ENCODE measurements at regions not wholly inside any gene's neighbourhood (a gene's known extent, or its start where the extent isn't known, plus 50 kb on each side); places are given as distances from the start of the nearest gene placed in this dataset.
"Not testable (repeated sequence)": the region's sequence is repeated elsewhere in the genome, so short reads cannot be mapped to it uniquely, and the experiment has no call there.

- DNase-seq (ENCODE audit: low read depth), result no peak
Measured at GRCh38 chr5:18461766-18462165, 827.5 kb downstream of the TAF11L14 start.

DNA sequence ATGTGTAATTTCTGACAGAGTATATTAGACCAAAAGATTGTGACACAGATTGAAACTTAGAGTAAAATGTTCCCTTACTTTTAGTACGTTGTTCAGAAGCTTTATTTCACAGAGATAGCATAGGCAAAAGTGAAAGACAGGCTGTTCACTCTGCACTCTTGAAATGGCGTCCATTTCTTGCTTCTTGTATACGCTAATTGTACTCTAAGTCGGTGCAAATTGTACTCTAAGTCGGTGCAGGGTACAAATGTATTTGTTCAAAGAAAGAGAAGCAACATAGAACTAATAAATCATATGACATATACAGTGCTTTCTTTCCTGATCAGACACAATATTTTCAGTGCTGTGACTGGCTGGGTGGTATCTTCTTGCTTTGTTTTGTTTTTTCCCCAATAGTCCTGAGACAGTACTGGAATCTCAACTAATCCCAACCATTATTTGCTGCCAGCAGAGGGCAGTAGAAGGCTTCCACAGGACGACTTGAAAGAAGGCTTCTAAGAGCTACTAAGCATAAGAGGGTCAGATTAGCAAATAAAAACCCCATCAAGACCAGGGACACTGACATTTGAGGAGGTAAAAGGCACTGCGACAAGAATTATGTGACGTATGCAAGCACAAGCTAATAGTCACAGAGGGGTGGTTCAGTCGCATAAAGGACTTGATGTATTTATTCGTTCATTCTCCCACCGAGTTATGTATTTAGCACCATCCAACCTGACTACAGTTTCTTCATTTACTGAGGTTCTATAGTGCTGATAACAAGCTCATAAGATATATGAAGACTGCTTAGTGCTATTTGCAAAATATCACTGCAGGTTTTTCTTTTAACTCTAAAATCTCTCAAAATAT is 831.8 kb downstream of the TAF11L14 start:
- DNase-seq (ENCODE audit: low read depth), result no peak

- DNase-seq (ENCODE audit: low read depth), result no peak
Measured at GRCh38 chr5:18466731-18467130, 832.5 kb downstream of the TAF11L14 start.

DNA sequence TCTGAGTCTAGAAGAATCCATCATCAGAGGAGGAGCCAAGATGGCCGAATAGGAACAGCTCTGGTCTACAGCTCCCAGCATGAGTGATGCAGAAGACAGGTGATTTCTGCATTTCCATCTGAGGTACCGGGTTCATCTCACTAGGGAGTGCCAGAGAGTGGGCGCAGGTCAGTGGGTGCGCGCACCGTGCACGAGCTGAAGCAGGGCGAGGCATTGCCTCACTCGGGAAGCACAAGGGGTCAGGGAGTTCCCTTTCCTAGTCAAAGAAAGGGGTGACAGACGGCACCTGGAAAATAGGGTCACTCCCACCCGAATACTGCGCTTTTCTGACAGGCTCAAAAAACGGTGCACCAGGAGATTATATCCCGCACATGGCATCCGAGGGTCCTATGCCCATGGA is 837.5 kb downstream of the TAF11L14 start:
- DNase-seq (ENCODE audit: low read depth), result not testable (repeated sequence)

- DNase-seq (ENCODE audit: low read depth), result no peak
Measured at GRCh38 chr5:18483451-18483850, 849.2 kb downstream of the TAF11L14 start.

GRCh38 chr5:18487928-18488480 is 853.7 kb downstream of the TAF11L14 start:
- DNase-seq (ENCODE audit: low read depth), result no peak

DNA sequence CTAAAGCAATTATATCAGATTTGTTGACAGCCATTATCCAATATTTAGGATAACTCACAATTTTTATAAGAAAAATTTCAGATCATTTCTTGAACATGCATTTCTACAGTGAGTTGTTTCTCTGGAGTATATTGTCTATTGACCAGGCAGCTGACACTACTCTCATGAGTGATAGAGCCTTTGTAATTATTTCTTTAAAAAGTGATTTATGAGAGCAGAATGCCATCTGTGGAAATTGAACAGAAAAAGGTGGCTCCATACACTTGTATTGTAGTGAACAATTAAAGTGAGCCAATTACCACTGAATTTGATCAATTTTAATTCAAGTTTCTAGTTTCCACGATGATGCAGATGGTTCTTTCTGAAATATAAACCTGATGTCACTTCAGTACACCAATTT is 855.4 kb downstream of the TAF11L14 start:
- no peak for DNase-seq (ENCODE audit: low read depth)

DNA sequence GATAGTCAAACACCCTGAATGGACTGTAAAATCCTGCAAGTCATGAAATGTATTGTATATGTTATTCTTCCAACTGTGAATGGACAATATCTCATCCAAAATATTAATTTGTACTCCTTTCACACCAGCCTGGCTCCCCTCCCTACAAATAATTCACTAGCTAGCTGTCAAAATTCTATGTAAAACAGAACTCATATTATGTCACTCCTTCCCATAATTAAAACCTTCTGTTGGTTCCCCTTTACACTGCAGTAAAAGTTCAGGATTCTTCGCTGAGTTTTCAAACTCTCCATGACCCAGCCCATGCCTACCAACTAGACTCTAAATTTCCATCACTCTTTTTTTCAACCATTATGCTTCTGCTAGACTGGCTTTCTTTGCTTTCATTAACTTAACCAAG is 857.1 kb downstream of the TAF11L14 start:
- DNase-seq (ENCODE audit: low read depth), result no peak

DNA sequence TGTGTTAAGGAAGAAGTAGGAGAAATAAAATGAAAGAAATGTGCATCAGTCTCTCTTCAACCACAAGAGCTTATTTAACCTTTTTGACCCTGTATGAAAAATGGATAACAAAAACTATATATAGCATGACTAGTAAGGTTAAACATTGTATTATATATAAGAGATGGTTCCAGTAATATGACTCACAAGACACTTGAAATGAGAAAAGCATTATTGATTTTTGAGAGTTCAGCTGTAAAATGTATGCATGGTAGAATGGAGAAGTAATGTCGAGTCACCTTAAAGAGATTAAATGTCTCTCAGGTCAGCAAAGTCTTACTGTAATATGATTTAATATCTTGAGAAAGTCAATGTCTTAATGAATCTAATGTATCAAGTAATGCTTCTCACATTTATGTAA is 860.9 kb downstream of the TAF11L14 start:
- no peak for DNase-seq (ENCODE audit: low read depth)

DNA sequence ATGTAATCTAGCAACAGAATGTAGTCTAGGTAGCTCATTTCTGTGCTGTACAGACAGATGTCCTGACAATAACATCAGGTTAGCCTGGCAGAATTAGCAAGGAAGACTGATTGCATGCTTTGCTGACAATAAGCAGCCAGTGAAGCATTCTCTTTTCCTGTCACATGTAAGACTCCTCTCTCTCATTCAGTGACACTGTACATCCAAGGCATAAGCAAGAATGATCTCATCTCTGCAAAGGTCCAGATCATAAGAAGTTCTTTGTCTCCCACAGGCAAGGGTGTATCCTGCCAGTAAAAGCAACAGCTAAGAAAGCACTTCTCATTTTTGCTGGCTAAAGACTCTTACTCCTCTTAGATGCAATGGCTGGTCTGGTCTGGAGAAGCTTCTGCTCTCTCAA is 861.8 kb downstream of the TAF11L14 start:
- no peak for DNase-seq (ENCODE audit: low read depth)

DNA sequence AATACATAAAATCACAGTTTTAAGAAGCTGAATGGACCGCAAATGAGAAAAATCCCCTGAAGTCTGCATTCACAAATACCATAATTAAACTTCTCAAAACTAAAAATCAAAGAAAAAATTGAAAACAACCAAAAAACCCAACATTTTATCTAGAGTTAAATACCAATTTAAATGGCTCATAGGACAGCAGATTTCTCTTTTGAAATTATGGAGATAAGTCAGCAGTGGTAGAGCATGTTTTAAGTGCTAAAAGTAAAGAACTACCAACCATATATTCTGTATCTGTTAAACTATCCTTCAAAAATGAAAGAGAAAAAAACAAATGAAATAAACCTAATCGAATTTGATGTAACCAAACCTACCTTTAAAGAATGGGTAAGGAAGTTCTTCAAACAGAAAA is 862.8 kb downstream of the TAF11L14 start:
- no peak for DNase-seq (ENCODE audit: low read depth)

DNA sequence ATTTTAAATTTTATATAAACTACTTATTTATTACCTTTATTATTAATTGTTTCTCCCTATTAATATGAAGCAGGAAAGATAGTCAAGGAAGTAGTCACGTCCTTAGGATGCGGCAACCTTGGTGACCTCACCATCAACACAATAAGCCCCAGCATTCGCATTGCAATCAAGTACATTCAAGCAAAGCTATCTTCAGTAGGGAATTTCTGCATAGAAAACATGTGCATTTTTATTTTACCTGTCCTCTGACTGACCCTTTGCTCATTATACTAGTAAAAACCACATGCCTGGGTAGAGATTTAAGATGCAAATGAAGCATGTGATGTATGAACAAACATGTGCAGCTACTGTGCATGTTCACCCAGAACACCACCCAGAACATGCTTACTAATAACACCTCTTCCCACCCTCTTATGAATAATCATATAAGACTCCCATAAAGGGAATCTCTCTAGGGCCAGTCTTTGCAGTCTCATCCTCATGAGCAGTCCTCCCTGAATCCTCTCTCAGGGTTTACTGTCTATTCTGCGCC is 869.6 kb downstream of the TAF11L14 start:
- no peak for DNase-seq (ENCODE audit: low read depth)

DNA sequence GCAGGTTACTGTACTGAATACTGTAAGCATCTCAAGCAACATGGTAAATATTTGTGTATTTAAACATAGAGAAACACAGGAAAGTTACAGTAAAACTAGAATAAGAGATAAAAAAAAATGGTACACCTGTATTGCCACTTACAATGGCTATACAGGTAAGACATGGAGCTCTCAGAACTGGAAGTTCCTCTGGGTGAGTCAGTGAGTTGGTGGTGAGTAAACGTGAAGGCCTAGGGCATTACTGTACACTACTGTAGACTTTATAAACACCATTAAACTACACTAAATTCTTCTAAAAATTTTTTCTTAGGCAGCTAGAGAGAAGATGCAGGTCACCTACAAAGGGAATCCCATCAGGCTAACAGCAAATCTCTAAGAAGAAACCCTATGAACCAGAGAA is 872.9 kb downstream of the TAF11L14 start:
- DNase-seq (ENCODE audit: low read depth), result no peak

GRCh38 chr5:18517641-18518380 is 883.6 kb downstream of the TAF11L14 start:
- DNase-seq (ENCODE audit: low read depth), result no peak

- DNase-seq (ENCODE audit: low read depth), result no peak
Measured at GRCh38 chr5:18523380-18523779, 889.1 kb downstream of the TAF11L14 start.

GRCh38 chr5:18526792-18527405 is 892.6 kb downstream of the TAF11L14 start:
- DNase-seq (ENCODE audit: low read depth), result no peak

DNA sequence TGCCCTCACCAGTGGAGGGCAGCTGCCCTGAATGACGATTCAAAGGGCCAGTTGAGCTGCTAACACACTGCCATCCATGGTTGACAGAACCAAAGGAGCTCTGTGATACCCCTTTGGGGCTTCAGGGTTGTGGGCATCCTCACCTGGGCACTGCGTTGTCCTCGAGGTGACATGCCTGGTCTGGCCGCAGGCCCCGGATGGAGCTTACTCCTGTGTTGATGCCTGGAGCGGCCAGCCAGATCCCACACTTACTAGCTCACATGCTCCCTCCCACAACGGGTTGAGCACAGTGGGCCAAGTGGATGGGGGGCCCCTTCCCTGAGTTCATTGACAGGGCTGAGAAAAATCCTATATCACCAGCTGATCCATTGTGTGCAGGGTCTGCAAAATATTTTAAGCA is 898.9 kb downstream of the TAF11L14 start:
- no peak for DNase-seq (ENCODE audit: low read depth)

DNA sequence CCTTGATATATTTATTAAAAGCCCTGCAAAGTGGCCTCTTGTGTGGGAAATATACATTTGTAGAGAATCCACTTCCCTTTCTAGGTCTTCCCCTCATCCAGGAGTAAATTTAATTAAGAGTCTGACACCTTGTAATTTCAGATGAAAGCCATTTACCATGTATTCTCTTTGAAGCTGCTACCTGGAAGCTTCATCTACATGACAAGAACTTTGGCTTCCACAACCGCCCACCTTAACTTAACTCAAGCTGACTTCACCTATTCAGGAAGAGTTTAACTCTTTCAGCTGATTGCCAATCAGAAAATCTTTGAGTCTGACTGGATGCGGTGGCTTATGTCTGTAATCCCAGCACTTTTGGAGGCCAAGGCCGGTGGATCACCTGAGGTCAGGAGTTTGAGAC is 899.9 kb downstream of the TAF11L14 start:
- DNase-seq (ENCODE audit: low read depth), result no peak

DNA sequence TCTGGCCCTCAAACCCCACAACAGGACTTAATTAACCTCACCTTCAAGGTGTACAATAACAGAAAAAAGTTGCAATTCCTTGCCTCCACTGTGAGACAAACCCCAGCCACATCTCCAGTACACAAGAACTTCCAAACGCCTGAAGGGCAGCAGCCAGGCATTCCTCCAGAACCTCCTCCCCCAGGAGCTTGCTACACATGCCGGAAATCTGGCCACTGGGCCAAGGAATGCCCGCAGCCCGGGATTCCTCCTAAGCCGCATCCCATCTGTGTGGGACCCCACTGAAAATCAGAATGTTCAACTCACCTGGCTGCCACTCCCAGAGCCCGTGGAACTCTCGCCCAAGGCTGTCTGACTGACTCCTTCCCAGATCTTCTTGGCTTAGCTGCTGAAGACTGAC is 901.5 kb downstream of the TAF11L14 start:
- DNase-seq (ENCODE audit: low read depth), result not testable (repeated sequence)

GRCh38 chr5:18544421-18544820 is 910.2 kb downstream of the TAF11L14 start:
- no peak for DNase-seq (ENCODE audit: low read depth)

- DNase-seq (ENCODE audit: low read depth), result no peak
Measured at GRCh38 chr5:18546591-18546990, 912.3 kb downstream of the TAF11L14 start.

GRCh38 chr5:18551716-18552115 is 917.5 kb downstream of the TAF11L14 start:
- no peak for DNase-seq (ENCODE audit: low read depth)

Measured in activated T-helper 9 cell treated with anti-CD3 and anti-CD28 coated beads, Interleukin-2, amount 50 U/mL, for 16 hours (primary cell).